ENCODE measurements at regions not wholly inside any gene's neighbourhood (a gene's known extent, or its start where the extent isn't known, plus 50 kb on each side); places are given as distances from the start of the nearest gene placed in this dataset.

- Histone ChIP-seq H4K20me1 (ENCODE audit: insufficient read depth) (no peaks in the 10 kb centered on the region), H3F3A (ENCODE audit: insufficient read depth, low read length, poor library complexity, severe bottlenecking) (no peaks in the 10 kb centered on the region), H3K27ac (ENCODE audit: low read length) (no peak overlapping the region), H3K9me2 (ENCODE audit: insufficient read depth, low read length) (no peaks in the 10 kb centered on the region), H3K27me3 (ENCODE audit: insufficient read depth, low read depth, low read length) (no peaks in the 10 kb centered on the region), H2AFZ (ENCODE audit: low read depth, low read length) (no peak overlapping the region), H3K9ac (ENCODE audit: low read length) (no peak overlapping the region), H3K36me3 (ENCODE audit: insufficient read depth, low read length) (no peaks in the 10 kb centered on the region), H3K9me3 (ENCODE audit: low read length) (no peaks in the 10 kb centered on the region), H3K4me2 (ENCODE audit: low read length) (no peak overlapping the region), H3K4me3 (ENCODE audit: low read length) (no peak overlapping the region), H3K79me2 (replicated peaks; ENCODE audit: insufficient read depth, low read length) (no peaks in the 10 kb centered on the region)
- no peak for TF ChIP-seq REST (IDR thresholded peaks at IDR 0.05; ENCODE audit: borderline replicate concordance)
- TF ChIP-seq EZH2 (IDR thresholded peaks at IDR 0.05; ENCODE audit: borderline replicate concordance, insufficient read depth, low read length, poor library complexity, severe bottlenecking), result no peak
- no peak for TF ChIP-seq SMC3 (conservative IDR thresholded peaks at IDR 0.05; ENCODE audit: poor library complexity)
- no peak for TF ChIP-seq RAD21 (conservative IDR thresholded peaks at IDR 0.05)
- no peak for TF ChIP-seq CTCF (IDR thresholded peaks at IDR 0.05; ENCODE audit: poor library complexity, severe bottlenecking)
- TF ChIP-seq POLR2AphosphoS5 (IDR thresholded peaks at IDR 0.05), result no peak
- TF ChIP-seq EP300 (conservative IDR thresholded peaks at IDR 0.05; ENCODE audit: poor library complexity, severe bottlenecking), result no peak
- no peak for TF ChIP-seq TAF1 (IDR thresholded peaks at IDR 0.05; ENCODE audit: low read depth)
- no peak for TF ChIP-seq MXI1 (conservative IDR thresholded peaks at IDR 0.05; ENCODE audit: poor library complexity, severe bottlenecking)
These were observed 444.2 kb upstream of the GOLIM4 start for GRCh38 chr3:168539909-168540308.

- no peaks in the 10 kb centered on the region for H4K20me1 ChIP-seq (ENCODE audit: insufficient read depth)
- H3K36me3 ChIP-seq (ENCODE audit: insufficient read depth, low read length), result no peaks in the 10 kb centered on the region
- no peaks in the 10 kb centered on the region for H3K27me3 ChIP-seq (ENCODE audit: insufficient read depth, low read depth, low read length)
- no peaks in the 10 kb centered on the region for H3K79me2 ChIP-seq (replicated peaks; ENCODE audit: insufficient read depth, low read length)
- H3F3A ChIP-seq (ENCODE audit: insufficient read depth, low read length, poor library complexity, severe bottlenecking), result no peaks in the 10 kb centered on the region
- no peak overlapping the region for H3K9ac ChIP-seq (ENCODE audit: low read length)
- no peaks in the 10 kb centered on the region for H3K9me2 ChIP-seq (ENCODE audit: insufficient read depth, low read length)
- H3K9me3 ChIP-seq (ENCODE audit: low read length), result no peaks in the 10 kb centered on the region
- no peak overlapping the region for H3K4me3 ChIP-seq (ENCODE audit: low read length)
- H3K27ac ChIP-seq (ENCODE audit: low read length), result no peak overlapping the region
- H2AFZ ChIP-seq (ENCODE audit: low read depth, low read length), result no peak overlapping the region
- no peak for TF ChIP-seq SMC3 (conservative IDR thresholded peaks at IDR 0.05; ENCODE audit: poor library complexity)
- TF ChIP-seq TAF1 (IDR thresholded peaks at IDR 0.05; ENCODE audit: low read depth), result no peak
- no peak for TF ChIP-seq REST (IDR thresholded peaks at IDR 0.05; ENCODE audit: borderline replicate concordance)
- no peak for TF ChIP-seq MXI1 (conservative IDR thresholded peaks at IDR 0.05; ENCODE audit: poor library complexity, severe bottlenecking)
- TF ChIP-seq CTCF (IDR thresholded peaks at IDR 0.05; ENCODE audit: poor library complexity, severe bottlenecking), result no peak
- no peak for TF ChIP-seq EZH2 (IDR thresholded peaks at IDR 0.05; ENCODE audit: borderline replicate concordance, insufficient read depth, low read length, poor library complexity, severe bottlenecking)
- no peak for TF ChIP-seq EP300 (conservative IDR thresholded peaks at IDR 0.05; ENCODE audit: poor library complexity, severe bottlenecking)
- no peak for TF ChIP-seq POLR2AphosphoS5 (IDR thresholded peaks at IDR 0.05)
- no peak for TF ChIP-seq RAD21 (conservative IDR thresholded peaks at IDR 0.05)
- no peak overlapping the region for H3K4me2 ChIP-seq (ENCODE audit: low read length)
These were observed 439.0 kb upstream of the GOLIM4 start for GRCh38 chr3:168534761-168535160.
